GM12878 (cell line): ENCODE measurements at regions not wholly inside any gene's neighbourhood (a gene's known extent, or its start where the extent isn't known, plus 50 kb on each side); places are given as distances from the start of the nearest gene placed in this dataset.

Experiments used
- ATAC-seq: fragments of 200-7000 bp; cut with Tn5 transposase; 3 replicates; pipeline ENCODE4 v1.9.1; 2020; ENCODE audit warnings: mild to moderate bottlenecking, moderate library complexity
- BruUV-seq: library from RNA; stranded (reverse); fragments of 400-500 nt; replicated peaks from 2 replicates; lab custom pipeline; 2021; lab: Mats Ljungman, UMichigan
- CTCF ChIA-PET: fragments of 300-600 bp; sonication (Branson Sonifier 250); formaldehyde crosslinking; extraction: SDS; loops from one replicate; lab custom pipeline; 2021; ENCODE audit warnings: inconsistent platforms; lab: Yijun Ruan, JAX
- POLR2A ChIA-PET: fragments of 350-600 bp; formaldehyde crosslinking; extraction: SDS; loops from one replicate; lab custom pipeline; 2021; ENCODE audit warnings: inconsistent platforms; lab: Charles Lee
- RAD21 ChIA-PET: fragments of 300-600 bp; sonication (Branson Sonifier 250); formaldehyde crosslinking; loops from one replicate; lab custom pipeline; 2023; ENCODE audit warnings: antibody characterized with exemption; ENCODE audit not compliant: unreplicated experiment; lab: Charles Lee
- SMC1A ChIA-PET: fragments of 300-600 bp; sonication (Branson Sonifier 250); formaldehyde crosslinking; loops from one replicate; lab custom pipeline; 2023; ENCODE audit not compliant: unreplicated experiment, uncharacterized antibody; lab: Charles Lee
- DNase-seq: peaks from one replicate; pipeline ENCODE4 v3.0.0-alpha.2; 2011; ENCODE audit warnings: low read depth, low spot score
- FAIRE-seq: peaks from 3 replicates; lab custom pipeline; 2011; peaks lifted over from hg19 to GRCh38; lab: Jason Lieb, UNC
- H2AFZ ChIP-seq: 2 replicates; pipeline ENCODE4 v1.6.0; 2011; ENCODE audit warnings: low read depth, low read length, control low read depth; ENCODE audit not compliant: control insufficient read depth
- H3K27ac ChIP-seq: 2 replicates; pipeline ENCODE4 v1.5.1; 2011; ENCODE audit warnings: control low read depth; ENCODE audit not compliant: control insufficient read depth, insufficient read depth
- H3K27me3 ChIP-seq, 2 experiments: replicated peaks in 1 of 2; 2 replicates each; pipeline versions ENCODE4 v1.6.0 to v1.6.1; 2011; ENCODE audit warnings: low read length in 1 of 2; ENCODE audit not compliant: control insufficient read depth in 2 of 2, insufficient read depth in 2 of 2
- H3K36me3 ChIP-seq, 2 experiments: 2 replicates each; pipeline ENCODE4 v1.5.1; 2011; ENCODE audit warnings: low read length in 1 of 2; ENCODE audit not compliant: control insufficient read depth in 2 of 2, insufficient read depth in 2 of 2
- H3K4me1 ChIP-seq: 2 replicates; pipeline ENCODE4 v1.6.1; 2011; ENCODE audit warnings: mild to moderate bottlenecking, low read length, moderate library complexity, mixed read lengths; ENCODE audit not compliant: control insufficient read depth, insufficient read depth
- H3K4me2 ChIP-seq: 2 replicates; pipeline ENCODE4 v1.6.0; 2011; ENCODE audit warnings: control low read depth; ENCODE audit not compliant: control insufficient read depth, insufficient read depth
- H3K4me3 ChIP-seq: fragments of 200-600 bp; sonication (generic); 2 replicates; pipeline ENCODE4 v1.5.1; 2016
- H3K79me2 ChIP-seq: 2 replicates; pipeline ENCODE4 v1.6.0; 2011; ENCODE audit warnings: low read length; ENCODE audit not compliant: control insufficient read depth, insufficient read depth
- H3K9ac ChIP-seq: 2 replicates; pipeline ENCODE4 v1.8.0; 2011; ENCODE audit warnings: low read length, control low read depth, mixed read lengths; ENCODE audit not compliant: control insufficient read depth, insufficient read depth
- H3K9me3 ChIP-seq: replicated peaks from 3 replicates; pipeline ENCODE4 v1.5.1; 2011; ENCODE audit warnings: mild to moderate bottlenecking, low read length; ENCODE audit not compliant: control insufficient read depth, insufficient read depth
- H4K20me1 ChIP-seq: 2 replicates; pipeline ENCODE4 v1.6.0; 2011; ENCODE audit not compliant: control insufficient read depth, insufficient read depth
- FOXM1 ChIP-seq: IDR thresholded peaks from 2 replicates; pipeline ENCODE4 v1.6.1; 2012; ENCODE audit warnings: low read depth, mild to moderate bottlenecking, inconsistent platforms, low read length, moderate library complexity
- GATAD2B ChIP-seq: fragments of 450-650 bp; conservative IDR thresholded peaks from 2 replicates; pipeline ENCODE4 v1.6.1; 2017; ENCODE audit warnings: low read depth, mild to moderate bottlenecking, moderate library complexity
- RBBP5 ChIP-seq: fragments of 200-600 bp; sonication (generic); conservative IDR thresholded peaks from 2 replicates; pipeline ENCODE4 v1.6.1; 2016
- SUZ12 ChIP-seq: fragments of 200-600 bp; sonication (generic); IDR thresholded peaks from one replicate; pipeline ENCODE4 v1.6.1; 2018; ENCODE audit warnings: antibody characterized with exemption, mild to moderate bottlenecking; ENCODE audit not compliant: unreplicated experiment
- WGBS: methylation state at CpG from one replicate; pipeline ENCODE4 v1.1.6; 2016; ENCODE audit warnings: low lambda C conversion rate; ENCODE audit not compliant: insufficient replicate concordance, insufficient coverage; ENCODE audit errors: missing lambda C conversion rate; 5-methylcytosine and 5-hydroxymethylcytosine counted together
- in situ Hi-C: fragments of 300-500 bp; cut with MboI; formaldehyde crosslinking; loops from 9 replicates; pipeline ENCODE4 v1.14.3; 2018; ENCODE audit warnings: mixed read lengths
- intact Hi-C: fragments of 100-400 bp; cut with micrococcal nuclease; formaldehyde crosslinking; loops from one replicate; pipeline ENCODE4 v1.14.2; 2022; ENCODE audit not compliant: unreplicated experiment
- TF ChIP-seq, protein P1 (sequence below): fragments of 450-650 bp; formaldehyde crosslinking; IDR thresholded peaks from 2 replicates; pipeline ENCODE4 v1.5.0; 2022; ENCODE audit warnings: mild to moderate bottlenecking, missing genetic modification characterization
- TF ChIP-seq, protein P2 (sequence below): IDR thresholded peaks from 2 replicates; pipeline ENCODE4 v1.6.1; 2011; ENCODE audit warnings: borderline replicate concordance, low read depth, mild to moderate bottlenecking, moderate library complexity, low read length; ENCODE audit not compliant: insufficient read depth, poor library complexity, severe bottlenecking
- TF ChIP-seq, protein P3 (sequence below): fragments of 450-650 bp; IDR thresholded peaks from 2 replicates; pipeline ENCODE4 v1.6.1; 2016; ENCODE audit warnings: mild to moderate bottlenecking

DNA sequence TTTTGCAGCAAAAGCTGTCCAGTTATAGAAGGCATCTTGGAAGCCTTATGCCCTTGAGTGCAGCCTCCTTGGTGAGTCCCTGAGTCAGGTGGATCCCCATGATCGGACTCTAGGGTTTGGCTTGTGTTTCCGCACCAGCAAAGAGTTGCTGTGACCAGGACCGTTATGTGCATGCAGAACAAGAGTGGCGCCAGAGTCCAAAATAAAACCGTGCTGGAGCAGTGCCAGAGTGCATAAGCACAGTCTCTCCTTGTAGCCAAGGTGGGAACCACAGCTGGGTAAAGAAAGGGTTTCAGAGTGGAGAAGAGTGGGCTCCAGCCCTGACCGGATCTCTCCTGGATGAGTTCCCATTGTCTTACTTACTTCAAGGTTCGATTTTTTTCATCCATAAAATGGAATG, 58.6 kb downstream of the FOXA2 start:
- no peak for ATAC-seq
- 16% methylated on average over 7 of the region's 7 CpGs for WGBS
- TF ChIP-seq SUZ12 (no peak), RBBP5 (no peak), GATAD2B (no peak), FOXM1 (no peak)
- TF ChIP-seq, protein P1, sequence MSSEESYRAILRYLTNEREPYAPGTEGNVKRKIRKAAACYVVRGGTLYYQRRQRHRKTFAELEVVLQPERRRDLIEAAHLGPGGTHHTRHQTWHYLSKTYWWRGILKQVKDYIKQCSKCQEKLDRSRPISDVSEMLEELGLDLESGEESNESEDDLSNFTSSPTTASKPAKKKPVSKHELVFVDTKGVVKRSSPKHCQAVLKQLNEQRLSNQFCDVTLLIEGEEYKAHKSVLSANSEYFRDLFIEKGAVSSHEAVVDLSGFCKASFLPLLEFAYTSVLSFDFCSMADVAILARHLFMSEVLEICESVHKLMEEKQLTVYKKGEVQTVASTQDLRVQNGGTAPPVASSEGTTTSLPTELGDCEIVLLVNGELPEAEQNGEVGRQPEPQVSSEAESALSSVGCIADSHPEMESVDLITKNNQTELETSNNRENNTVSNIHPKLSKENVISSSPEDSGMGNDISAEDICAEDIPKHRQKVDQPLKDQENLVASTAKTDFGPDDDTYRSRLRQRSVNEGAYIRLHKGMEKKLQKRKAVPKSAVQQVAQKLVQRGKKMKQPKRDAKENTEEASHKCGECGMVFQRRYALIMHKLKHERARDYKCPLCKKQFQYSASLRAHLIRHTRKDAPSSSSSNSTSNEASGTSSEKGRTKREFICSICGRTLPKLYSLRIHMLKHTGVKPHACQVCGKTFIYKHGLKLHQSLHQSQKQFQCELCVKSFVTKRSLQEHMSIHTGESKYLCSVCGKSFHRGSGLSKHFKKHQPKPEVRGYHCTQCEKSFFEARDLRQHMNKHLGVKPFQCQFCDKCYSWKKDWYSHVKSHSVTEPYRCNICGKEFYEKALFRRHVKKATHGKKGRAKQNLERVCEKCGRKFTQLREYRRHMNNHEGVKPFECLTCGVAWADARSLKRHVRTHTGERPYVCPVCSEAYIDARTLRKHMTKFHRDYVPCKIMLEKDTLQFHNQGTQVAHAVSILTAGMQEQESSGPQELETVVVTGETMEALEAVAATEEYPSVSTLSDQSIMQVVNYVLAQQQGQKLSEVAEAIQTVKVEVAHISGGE (CRISPR knock-in tag): no peak
- TF ChIP-seq, protein P2, sequence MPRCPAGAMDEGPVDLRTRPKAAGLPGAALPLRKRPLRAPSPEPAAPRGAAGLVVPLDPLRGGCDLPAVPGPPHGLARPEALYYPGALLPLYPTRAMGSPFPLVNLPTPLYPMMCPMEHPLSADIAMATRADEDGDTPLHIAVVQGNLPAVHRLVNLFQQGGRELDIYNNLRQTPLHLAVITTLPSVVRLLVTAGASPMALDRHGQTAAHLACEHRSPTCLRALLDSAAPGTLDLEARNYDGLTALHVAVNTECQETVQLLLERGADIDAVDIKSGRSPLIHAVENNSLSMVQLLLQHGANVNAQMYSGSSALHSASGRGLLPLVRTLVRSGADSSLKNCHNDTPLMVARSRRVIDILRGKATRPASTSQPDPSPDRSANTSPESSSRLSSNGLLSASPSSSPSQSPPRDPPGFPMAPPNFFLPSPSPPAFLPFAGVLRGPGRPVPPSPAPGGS: no peak
- TF ChIP-seq, protein P3, sequence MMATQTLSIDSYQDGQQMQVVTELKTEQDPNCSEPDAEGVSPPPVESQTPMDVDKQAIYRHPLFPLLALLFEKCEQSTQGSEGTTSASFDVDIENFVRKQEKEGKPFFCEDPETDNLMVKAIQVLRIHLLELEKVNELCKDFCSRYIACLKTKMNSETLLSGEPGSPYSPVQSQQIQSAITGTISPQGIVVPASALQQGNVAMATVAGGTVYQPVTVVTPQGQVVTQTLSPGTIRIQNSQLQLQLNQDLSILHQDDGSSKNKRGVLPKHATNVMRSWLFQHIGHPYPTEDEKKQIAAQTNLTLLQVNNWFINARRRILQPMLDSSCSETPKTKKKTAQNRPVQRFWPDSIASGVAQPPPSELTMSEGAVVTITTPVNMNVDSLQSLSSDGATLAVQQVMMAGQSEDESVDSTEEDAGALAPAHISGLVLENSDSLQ: no peak
- TF ChIP-seq, all 136 proteins: peak for 0
- Histone ChIP-seq H4K20me1 (no peaks in the 10 kb centered on the region), H3K9ac (no peak overlapping the region), H3K4me2 (no peak overlapping the region), H2AFZ (no peak overlapping the region), H3K4me3 (no peak overlapping the region), H3K27me3 (no peaks in the 10 kb centered on the region), H3K4me1 (no peaks in the 10 kb centered on the region), H3K27ac (no peak overlapping the region), H3K36me3 (no peaks in the 10 kb centered on the region), H3K79me2 (no peaks in the 10 kb centered on the region), H3K9me3 (no peaks in the 10 kb centered on the region)
- RAD21 ChIA-PET: no interaction called here
- POLR2A ChIA-PET: no interaction called here
- DNase-seq: no peak
- no TSS peak for BruUV-seq
- intact Hi-C loops (no loop called here), in situ Hi-C loops (no loop called here)
- SMC1A ChIA-PET: no interaction called here
- CTCF ChIA-PET: no interaction called here
- no peak for FAIRE-seq
